ENCODE measurements at regions not wholly inside any gene's neighbourhood (a gene's known extent, or its start where the extent isn't known, plus 50 kb on each side); places are given as distances from the start of the nearest gene placed in this dataset.

GRCh38 chr10:94098896-94099295 is 105.2 kb downstream of the PLCE1 start:
- H3K9me3 ChIP-seq = no peaks in the 10 kb centered on the region
- no peaks in the 10 kb centered on the region for H3K9me2 ChIP-seq
- DNase-seq = no peak
- no peaks in the 10 kb centered on the region for H3K36me3 ChIP-seq (replicated peaks in 1 of 2; ENCODE audit: control insufficient read depth in 1 of 2, insufficient read depth in 2 of 2, low read length in 1 of 2)
- no peak overlapping the region for H3K27ac ChIP-seq (ENCODE audit: low read depth in 2 of 2, low read length in 1 of 2)
- no peaks in the 10 kb centered on the region for H3F3A ChIP-seq (replicated peaks; ENCODE audit: insufficient read depth)
- no peak overlapping the region for H3K4me3 ChIP-seq (ENCODE audit: low read depth in 2 of 2, low read length in 1 of 2)
- 68% methylated on average over 3 of the region's 3 CpGs for WGBS (ENCODE audit: low lambda C conversion rate)
- TF ChIP-seq NRF1 (IDR thresholded peaks at IDR 0.05; ENCODE audit: low read depth, low read length) (no peak), SIN3A (IDR thresholded peaks at IDR 0.05; ENCODE audit: borderline replicate concordance, low read depth, low read length) (no peak)
- H3K79me2 ChIP-seq (ENCODE audit: insufficient read depth) = no peaks in the 10 kb centered on the region
- H2AFZ ChIP-seq (ENCODE audit: low read depth) = no peak overlapping the region
- H3K4me2 ChIP-seq = no peak overlapping the region
- no peaks in the 10 kb centered on the region for H4K20me1 ChIP-seq (ENCODE audit: insufficient read depth)
- no peak overlapping the region for H3K9ac ChIP-seq
- H3K27me3 ChIP-seq (ENCODE audit: insufficient read depth) = no peaks in the 10 kb centered on the region
- ChIA-PET CTCF (interaction anchor here (0.6 to 2.0 kb wide), 6 partner anchors 22 to 930 kb away, joined by 3 to 7 read pairs (median 3); no protein-coding TSS in a partner anchor), POLR2A (no interaction called here)
- 0 out of 4 replicates have a peak, but pooled peaks cover 0 to 4% of the 10 kb centered on the region in 2 experiments for H3K4me1 ChIP-seq (ENCODE audit: control insufficient read depth in 1 of 2, insufficient read depth in 2 of 2, low read depth in 1 of 2, low read length in 1 of 2)

DNA sequence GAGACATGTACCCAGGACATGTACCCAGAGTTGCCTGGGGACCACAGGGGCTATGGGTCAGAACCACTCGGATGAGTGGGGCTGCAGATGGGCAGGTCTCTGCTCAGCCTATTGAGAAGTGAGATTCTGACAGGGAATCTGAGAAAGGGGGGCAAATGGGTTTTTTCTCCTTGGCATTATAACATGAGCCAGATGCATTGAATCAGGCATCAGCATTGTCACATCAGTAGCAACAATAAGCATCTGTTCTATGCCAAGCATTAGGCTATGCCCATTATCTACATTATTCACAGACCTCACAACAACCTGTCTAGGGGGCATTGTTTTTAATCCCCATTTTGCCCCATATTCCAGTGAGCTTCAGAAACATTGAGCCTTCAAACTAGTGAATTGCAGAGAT is 108.2 kb downstream of the PLCE1 start:
- H3K36me3 ChIP-seq (replicated peaks in 1 of 2; ENCODE audit: control insufficient read depth in 1 of 2, insufficient read depth in 2 of 2, low read length in 1 of 2) = no peaks in the 10 kb centered on the region
- H3K9me2 ChIP-seq = no peaks in the 10 kb centered on the region
- no peak overlapping the region for H3K27ac ChIP-seq (ENCODE audit: low read depth in 2 of 2, low read length in 1 of 2)
- H4K20me1 ChIP-seq (ENCODE audit: insufficient read depth) = no peaks in the 10 kb centered on the region
- no peak overlapping the region for H3K4me3 ChIP-seq (ENCODE audit: low read depth in 2 of 2, low read length in 1 of 2)
- no peaks in the 10 kb centered on the region for H3K79me2 ChIP-seq (ENCODE audit: insufficient read depth)
- no peaks in the 10 kb centered on the region for H3K27me3 ChIP-seq (ENCODE audit: insufficient read depth)
- H3K9ac ChIP-seq = no peak overlapping the region
- H3K4me2 ChIP-seq = no peak overlapping the region
- WGBS (ENCODE audit: low lambda C conversion rate) = 100% methylated on average over 1 of the region's 1 CpG
- TF ChIP-seq CTCF (IDR thresholded peaks at IDR 0.05) = no peak
- TF ChIP-seq RCOR1 (IDR thresholded peaks at IDR 0.05; ENCODE audit: low read length) = no peak
- no peak for TF ChIP-seq MEF2A (IDR thresholded peaks at IDR 0.05; ENCODE audit: borderline replicate concordance, low read depth)
- TF ChIP-seq, protein P1, sequence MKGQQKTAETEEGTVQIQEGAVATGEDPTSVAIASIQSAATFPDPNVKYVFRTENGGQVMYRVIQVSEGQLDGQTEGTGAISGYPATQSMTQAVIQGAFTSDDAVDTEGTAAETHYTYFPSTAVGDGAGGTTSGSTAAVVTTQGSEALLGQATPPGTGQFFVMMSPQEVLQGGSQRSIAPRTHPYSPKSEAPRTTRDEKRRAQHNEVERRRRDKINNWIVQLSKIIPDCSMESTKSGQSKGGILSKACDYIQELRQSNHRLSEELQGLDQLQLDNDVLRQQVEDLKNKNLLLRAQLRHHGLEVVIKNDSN (IDR thresholded peaks at IDR 0.05; ENCODE audit: borderline replicate concordance, low read depth) = no peak
- no peak for TF ChIP-seq TAF1 (IDR thresholded peaks at IDR 0.05; ENCODE audit: borderline replicate concordance, low read depth, low read length)
- TF ChIP-seq PBX3 (IDR thresholded peaks at IDR 0.05) = no peak
- no peak for TF ChIP-seq RXRA (IDR thresholded peaks at IDR 0.05; ENCODE audit: borderline replicate concordance, low read depth)
- no peak for TF ChIP-seq SMC3 (IDR thresholded peaks at IDR 0.05; ENCODE audit: low read depth, low read length)
- no peak for TF ChIP-seq CHD2 (IDR thresholded peaks at IDR 0.05; ENCODE audit: low read length, partially characterized antibody)
- no peaks in the 10 kb centered on the region for H3F3A ChIP-seq (replicated peaks; ENCODE audit: insufficient read depth)
- no peak for DNase-seq
- 0 out of 4 replicates have a peak, but pooled peaks cover 0 to 7% of the 10 kb centered on the region in 2 experiments for H3K4me1 ChIP-seq (ENCODE audit: control insufficient read depth in 1 of 2, insufficient read depth in 2 of 2, low read depth in 1 of 2, low read length in 1 of 2)
- H2AFZ ChIP-seq (ENCODE audit: low read depth) = no peak overlapping the region
- ChIA-PET POLR2A (no interaction called here), CTCF (no interaction called here)
- no peaks in the 10 kb centered on the region for H3K9me3 ChIP-seq
